ENCODE measurements at regions not wholly inside any gene's neighbourhood (a gene's known extent, or its start where the extent isn't known, plus 50 kb on each side); places are given as distances from the start of the nearest gene placed in this dataset.
"Not testable (repeated sequence)": the region's sequence is repeated elsewhere in the genome, so short reads cannot be mapped to it uniquely, and the experiment has no call there.

GRCh38 chr21:35800796-35801385 is 259.4 kb downstream of the SETD4 start:
- not testable (repeated sequence) for DNase-seq (ENCODE audit: low spot score)

GRCh38 chr21:35796844-35797243 is 263.5 kb downstream of the SETD4 start:
- no peak for DNase-seq (ENCODE audit: low spot score)

GRCh38 chr21:35794527-35794926 is 265.8 kb downstream of the SETD4 start:
- DNase-seq (ENCODE audit: low spot score) = not testable (repeated sequence)

- no peak for DNase-seq (ENCODE audit: low spot score)
Observed at GRCh38 chr21:35792569-35793305, 267.6 kb downstream of the SETD4 start.

- no peak for DNase-seq (ENCODE audit: low spot score)
Observed at GRCh38 chr21:35791541-35792325, 268.6 kb downstream of the SETD4 start.

GRCh38 chr21:35783721-35784120 is 276.6 kb downstream of the SETD4 start:
- DNase-seq (ENCODE audit: low spot score) = no peak

GRCh38 chr21:35782667-35783066 is 277.7 kb downstream of the SETD4 start:
- no peak for DNase-seq (ENCODE audit: low spot score)

GRCh38 chr21:35780983-35781382 is 279.3 kb downstream of the SETD4 start:
- no peak for DNase-seq (ENCODE audit: low spot score)

- DNase-seq (ENCODE audit: low spot score) = no peak
Observed at GRCh38 chr21:35779690-35780570, 280.4 kb downstream of the SETD4 start.

GRCh38 chr21:35779167-35779566 is 281.2 kb downstream of the SETD4 start:
- no peak for DNase-seq (ENCODE audit: low spot score)

- no peak for DNase-seq (ENCODE audit: low spot score)
Observed at GRCh38 chr21:35777081-35777480, 283.2 kb downstream of the SETD4 start.

- DNase-seq (ENCODE audit: low spot score) = no peak
Observed at GRCh38 chr21:35775778-35776544, 284.4 kb downstream of the SETD4 start.

GRCh38 chr21:35770101-35770945 is 290.0 kb downstream of the SETD4 start:
- no peak for DNase-seq (ENCODE audit: low spot score)

- DNase-seq (ENCODE audit: low spot score) = no peak
Observed at GRCh38 chr21:35768187-35768586, 292.1 kb downstream of the SETD4 start.

- no peak for DNase-seq (ENCODE audit: low spot score)
Observed at GRCh38 chr21:35764586-35764985, 295.7 kb downstream of the SETD4 start.

GRCh38 chr21:35764077-35764476 is 296.2 kb downstream of the SETD4 start:
- DNase-seq (ENCODE audit: low spot score) = no peak

- DNase-seq (ENCODE audit: low spot score) = no peak
Observed at GRCh38 chr21:35754583-35754982, 305.7 kb downstream of the SETD4 start.

GRCh38 chr21:35753308-35753707 is 307.0 kb downstream of the SETD4 start:
- DNase-seq (ENCODE audit: low spot score) = no peak

- DNase-seq (ENCODE audit: low spot score) = no peak
Observed at GRCh38 chr21:35751171-35751570, 309.2 kb downstream of the SETD4 start.

GRCh38 chr21:35749904-35750303 is 310.4 kb downstream of the SETD4 start:
- DNase-seq (ENCODE audit: low spot score) = no peak

Measured in germinal center (tissue), 1 donor.